ENCODE measurements at regions not wholly inside any gene's neighbourhood (a gene's known extent, or its start where the extent isn't known, plus 50 kb on each side); places are given as distances from the start of the nearest gene placed in this dataset.

GRCh38 chr12:27190761-27191160, 53.3 kb upstream of the STK38L start:
- Histone ChIP-seq H3K36me3 (ENCODE audit: control insufficient read depth, insufficient read depth, low read length) (no peaks in the 10 kb centered on the region), H3K9me3 (replicated peaks; ENCODE audit: control insufficient read depth, insufficient read depth, low read depth, low read length) (no peaks in the 10 kb centered on the region), H3K4me2 (ENCODE audit: insufficient read depth, low read length) (no peak overlapping the region), H3K27me3 (ENCODE audit: control insufficient read depth in 2 of 2, insufficient read depth in 2 of 2, low read length in 2 of 2) (peaks cover 0 to 4% of the 10 kb centered on the region in 2 experiments; a peak in 3 of 5 replicates), H3K4me3 (no peak overlapping the region), H3K9ac (ENCODE audit: insufficient read depth in 1 of 2, low read depth in 2 of 2, low read length in 2 of 2) (no peak overlapping the region), H3K9me1 (ENCODE audit: control insufficient read depth, insufficient read depth, low read length) (no peaks in the 10 kb centered on the region), H4K20me1 (replicated peaks; ENCODE audit: control insufficient read depth, insufficient read depth, low read length) (no peaks in the 10 kb centered on the region), H3K4me1 (replicated peaks in 1 of 2; ENCODE audit: control insufficient read depth in 2 of 2, insufficient read depth in 2 of 2, low read length in 2 of 2) (no peaks in the 10 kb centered on the region), H3K27ac (ENCODE audit: extremely low read depth, low read depth, low read length) (no peak overlapping the region), H2AFZ (ENCODE audit: low read depth, low read length) (no peak overlapping the region), H3K79me2 (ENCODE audit: control insufficient read depth, insufficient read depth, low read length) (no peaks in the 10 kb centered on the region)
- DNase-seq (ENCODE audit: extremely low read depth in 1 of 4, low spot score in 3 of 4) = no peak
- no peak for FAIRE-seq
- BruUV-seq (replicated peaks) = no TSS peak
- ChIA-PET CTCF (ENCODE audit: low intra/inter-chr PET ratio) (no interaction called here), POLR2A (no interaction called here)
- intact Hi-C loops (cut with micrococcal nuclease) (no loop called here), in situ Hi-C loops (cut with MboI) (no loop called here)
- no peak for ATAC-seq
- 6% methylated on average over 2 of the region's 2 CpGs for WGBS (ENCODE audit: insufficient coverage, low coverage, missing lambda C conversion rate)
- TF ChIP-seq MITF (IDR thresholded peaks at IDR 0.05) = no peak
- no peak for TF ChIP-seq SPI1 (IDR thresholded peaks at IDR 0.05; ENCODE audit: borderline replicate concordance, low read depth, low read length)
- TF ChIP-seq MYNN (IDR thresholded peaks at IDR 0.05) = no peak
- no peak for TF ChIP-seq MYNN (CRISPR knock-in tag; IDR thresholded peaks at IDR 0.05)
- TF ChIP-seq ZBTB33 (CRISPR knock-in tag; IDR thresholded peaks at IDR 0.05) = no peak
- TF ChIP-seq MED1 (CRISPR knock-in tag; IDR thresholded peaks at IDR 0.05; ENCODE audit: borderline replicate concordance) = no peak
- TF ChIP-seq ZNF197 (CRISPR knock-in tag; IDR thresholded peaks at IDR 0.05; ENCODE audit: low read depth) = no peak
- TF ChIP-seq ZNF717 (CRISPR knock-in tag; IDR thresholded peaks at IDR 0.05) = no peak
- TF ChIP-seq RBM17 (IDR thresholded peaks at IDR 0.05; ENCODE audit: borderline replicate concordance, low read depth, low read length) = no peak
- no peak for TF ChIP-seq TOE1 (IDR thresholded peaks at IDR 0.05; ENCODE audit: borderline replicate concordance)
- TF ChIP-seq TOE1 (CRISPR knock-in tag; IDR thresholded peaks at IDR 0.05; ENCODE audit: borderline replicate concordance, low read depth) = no peak
- no peak for TF ChIP-seq CREM (IDR thresholded peaks at IDR 0.05; ENCODE audit: low read depth)
- TF ChIP-seq HDAC1 (IDR thresholded peaks at IDR 0.05) = no peak
- TF ChIP-seq E2F5 (CRISPR knock-in tag; IDR thresholded peaks at IDR 0.05) = no peak
- TF ChIP-seq BRF1 (IDR thresholded peaks at IDR 0.05; ENCODE audit: borderline replicate concordance, extremely low read depth, insufficient read length) = no peak
- no peak for TF ChIP-seq PHF8 (IDR thresholded peaks at IDR 0.05; ENCODE audit: borderline replicate concordance, low read length)
- no peak for TF ChIP-seq ZFP1 (CRISPR knock-in tag; IDR thresholded peaks at IDR 0.05)
- no peak for TF ChIP-seq CTCFL (IDR thresholded peaks at IDR 0.05; ENCODE audit: borderline replicate concordance, insufficient read depth, low read depth, low read length, poor library complexity, severe bottlenecking)
